Colonic mucosa (tissue), 4 donors: ENCODE measurements at regions not wholly inside any gene's neighbourhood (a gene's known extent, or its start where the extent isn't known, plus 50 kb on each side); places are given as distances from the start of the nearest gene placed in this dataset.

Source experiments
- DNase-seq: peaks from one replicate; pipeline ENCODE4 v3.0.0-alpha.2; 2020
- H3K27ac ChIP-seq: fragments of 200-600 bp; one replicate; pipeline ENCODE4 v1.8.0; 2021
- H3K27me3 ChIP-seq: fragments of 200-600 bp; one replicate; pipeline ENCODE4 v1.8.0; 2021
- H3K36me3 ChIP-seq: fragments of 200-600 bp; one replicate; pipeline ENCODE4 v1.8.0; 2021
- H3K4me1 ChIP-seq: fragments of 200-600 bp; one replicate; pipeline ENCODE4 v1.8.0; 2021; ENCODE audit warnings: mild to moderate bottlenecking
- H3K4me3 ChIP-seq: fragments of 200-600 bp; one replicate; pipeline ENCODE4 v1.8.0; 2021
- H3K9ac ChIP-seq, 2 donors: one replicate each; pipeline ENCODE4 v1.7.0; 2013; ENCODE audit warnings: control low read depth in 2 of 2, low read depth in 2 of 2, low read length in 2 of 2
- H3K9me3 ChIP-seq: fragments of 200-600 bp; one replicate; pipeline ENCODE4 v1.8.0; 2021
- intact Hi-C: fragments of 100-400 bp; cut with DNase I; formaldehyde crosslinking; loops from one replicate; pipeline ENCODE4 v1.14.1; 2022
- TF ChIP-seq, protein P1 (sequence below): fragments of 200-600 bp; IDR thresholded peaks from one replicate; pipeline ENCODE4 v1.8.0; 2022; ENCODE audit warnings: antibody characterized with exemption, mild to moderate bottlenecking
- donor health status: healthy.
- donor health status: DM: no; HTN: no; CAD: no.
- donor health status: DM: no; HTN: no; CAD: no.

DNA sequence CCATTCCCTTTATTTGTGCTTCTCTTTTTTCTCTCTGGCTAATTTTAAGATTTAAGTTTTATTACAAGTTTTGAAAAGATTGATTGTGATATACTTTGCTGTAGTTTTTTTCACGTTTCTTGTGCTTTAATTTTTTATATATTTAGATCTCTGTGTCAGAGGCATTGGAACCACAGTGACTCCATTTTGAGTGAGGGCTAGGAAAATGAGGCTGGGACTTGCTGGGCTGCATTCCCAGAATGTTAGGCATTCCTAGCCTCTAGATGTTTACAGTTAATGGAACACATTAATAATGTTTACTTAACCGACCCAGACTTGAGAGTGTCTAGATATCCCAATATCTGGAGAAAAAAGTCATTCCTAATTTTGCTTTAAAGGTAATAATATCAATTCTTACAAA lies 939.4 kb downstream of the BRINP3 start:
- no peak for DNase-seq
- Histone ChIP-seq H3K9ac (no peak overlapping the region), H3K36me3 (no peaks in the 10 kb centered on the region), H3K4me3 (no peak overlapping the region), H3K27ac (no peak overlapping the region), H3K9me3 (no peaks in the 10 kb centered on the region), H3K27me3 (no peaks in the 10 kb centered on the region), H3K4me1 (no peaks in the 10 kb centered on the region)
- TF ChIP-seq, protein P1, sequence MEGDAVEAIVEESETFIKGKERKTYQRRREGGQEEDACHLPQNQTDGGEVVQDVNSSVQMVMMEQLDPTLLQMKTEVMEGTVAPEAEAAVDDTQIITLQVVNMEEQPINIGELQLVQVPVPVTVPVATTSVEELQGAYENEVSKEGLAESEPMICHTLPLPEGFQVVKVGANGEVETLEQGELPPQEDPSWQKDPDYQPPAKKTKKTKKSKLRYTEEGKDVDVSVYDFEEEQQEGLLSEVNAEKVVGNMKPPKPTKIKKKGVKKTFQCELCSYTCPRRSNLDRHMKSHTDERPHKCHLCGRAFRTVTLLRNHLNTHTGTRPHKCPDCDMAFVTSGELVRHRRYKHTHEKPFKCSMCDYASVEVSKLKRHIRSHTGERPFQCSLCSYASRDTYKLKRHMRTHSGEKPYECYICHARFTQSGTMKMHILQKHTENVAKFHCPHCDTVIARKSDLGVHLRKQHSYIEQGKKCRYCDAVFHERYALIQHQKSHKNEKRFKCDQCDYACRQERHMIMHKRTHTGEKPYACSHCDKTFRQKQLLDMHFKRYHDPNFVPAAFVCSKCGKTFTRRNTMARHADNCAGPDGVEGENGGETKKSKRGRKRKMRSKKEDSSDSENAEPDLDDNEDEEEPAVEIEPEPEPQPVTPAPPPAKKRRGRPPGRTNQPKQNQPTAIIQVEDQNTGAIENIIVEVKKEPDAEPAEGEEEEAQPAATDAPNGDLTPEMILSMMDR = no peak
- intact Hi-C loops = no loop called here

DNA sequence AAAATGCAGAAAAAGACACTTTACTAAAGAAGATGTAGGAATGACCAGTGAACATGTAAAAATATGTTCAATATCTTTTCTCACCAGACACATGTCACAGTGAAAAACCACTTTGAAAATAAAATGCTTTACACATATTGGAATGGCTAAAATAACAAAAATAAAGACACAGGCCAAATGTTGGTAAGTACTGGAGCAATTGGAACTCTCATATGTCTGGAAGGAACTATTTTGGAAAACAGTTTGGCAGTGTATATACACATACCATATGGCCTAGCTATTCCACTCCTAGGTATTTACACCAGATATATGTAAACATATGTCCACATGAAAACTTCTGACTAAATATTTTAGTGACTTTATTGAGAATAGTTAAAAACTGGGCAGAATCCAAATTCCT lies 927.2 kb downstream of the BRINP3 start:
- no peak for DNase-seq
- intact Hi-C loops = no loop called here

DNA sequence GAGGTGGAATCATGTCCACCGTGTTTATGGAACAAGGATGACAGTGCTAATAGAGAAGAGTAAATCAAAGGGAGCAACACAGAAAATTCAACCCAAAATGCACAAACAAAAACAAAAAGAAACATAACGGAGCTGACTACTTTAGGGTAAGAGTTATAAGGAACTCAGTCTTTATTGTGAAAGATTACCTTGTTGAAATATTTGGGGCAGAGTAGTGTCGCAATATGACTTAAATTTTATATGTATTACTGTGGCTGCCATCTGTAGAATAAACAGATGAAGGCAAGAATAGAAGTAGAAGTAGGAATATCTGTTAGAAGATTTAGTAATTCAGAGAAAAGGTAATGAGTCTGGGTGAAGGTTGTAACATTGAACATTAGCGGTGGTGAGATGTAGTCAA lies 913.9 kb downstream of the BRINP3 start:
- TF ChIP-seq, protein P1 = no peak
- Histone ChIP-seq H3K9ac (no peak overlapping the region), H3K4me3 (no peak overlapping the region), H3K27ac (no peak overlapping the region), H3K27me3 (no peaks in the 10 kb centered on the region), H3K9me3 (no peaks in the 10 kb centered on the region), H3K36me3 (no peaks in the 10 kb centered on the region), H3K4me1 (no peaks in the 10 kb centered on the region)
- intact Hi-C loops = no loop called here
- no peak for DNase-seq

More for the DNA sequence above, 927.2 kb downstream of the BRINP3 start:
- Histone ChIP-seq H3K27ac (no peak overlapping the region), H3K4me1 (no peaks in the 10 kb centered on the region), H3K9ac (no peak overlapping the region), H3K36me3 (no peaks in the 10 kb centered on the region), H3K27me3 (no peaks in the 10 kb centered on the region), H3K4me3 (no peak overlapping the region), H3K9me3 (no peaks in the 10 kb centered on the region)
- TF ChIP-seq, protein P1 = no peak

- Histone ChIP-seq H3K9me3 (no peaks in the 10 kb centered on the region), H3K9ac (no peak overlapping the region), H3K27me3 (no peaks in the 10 kb centered on the region), H3K27ac (no peak overlapping the region), H3K36me3 (no peaks in the 10 kb centered on the region), H3K4me3 (no peak overlapping the region), H3K4me1 (no peaks in the 10 kb centered on the region)
- intact Hi-C loops = no loop called here
- TF ChIP-seq, protein P1 = no peak
- DNase-seq = no peak
Measured at GRCh38 chr1:189567890-189568289, 909.8 kb downstream of the BRINP3 start.

- no peak overlapping the region for H3K27ac ChIP-seq
- no peaks in the 10 kb centered on the region for H3K27me3 ChIP-seq
- no peak for DNase-seq
- intact Hi-C loops = no loop called here
- no peaks in the 10 kb centered on the region for H3K4me1 ChIP-seq
- H3K9me3 ChIP-seq = no peaks in the 10 kb centered on the region
- H3K9ac ChIP-seq = no peak overlapping the region
- TF ChIP-seq, protein P1 = no peak
- no peak overlapping the region for H3K4me3 ChIP-seq
- no peaks in the 10 kb centered on the region for H3K36me3 ChIP-seq
Measured at GRCh38 chr1:189596197-189596596, 881.5 kb downstream of the BRINP3 start.

DNA sequence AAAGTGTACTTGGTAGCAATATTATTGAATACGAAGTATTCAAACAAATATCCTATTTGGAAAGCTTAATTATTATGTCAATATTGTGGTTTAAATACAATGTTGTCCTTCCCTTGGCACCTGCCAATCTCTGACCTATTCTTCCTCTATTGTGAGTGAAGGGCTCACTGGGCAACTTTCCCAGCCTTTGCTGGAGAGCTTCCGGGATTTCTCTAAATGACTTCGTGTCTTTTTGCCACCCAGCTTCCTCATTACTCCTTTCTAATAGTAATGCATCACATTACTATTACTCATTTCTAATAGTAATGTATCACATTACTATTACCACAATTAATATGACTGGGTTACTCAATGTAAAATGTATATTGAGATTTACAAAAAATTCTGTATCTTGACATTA lies 880.6 kb downstream of the BRINP3 start:
- no peak for DNase-seq
- Histone ChIP-seq H3K9me3 (no peaks in the 10 kb centered on the region), H3K36me3 (no peaks in the 10 kb centered on the region), H3K27me3 (no peaks in the 10 kb centered on the region), H3K4me3 (no peak overlapping the region), H3K9ac (no peak overlapping the region), H3K27ac (no peak overlapping the region), H3K4me1 (no peaks in the 10 kb centered on the region)
- TF ChIP-seq, protein P1 = no peak
- intact Hi-C loops = no loop called here
